ENCODE measurements at regions not wholly inside any gene's neighbourhood (a gene's known extent, or its start where the extent isn't known, plus 50 kb on each side); places are given as distances from the start of the nearest gene placed in this dataset.

DNA sequence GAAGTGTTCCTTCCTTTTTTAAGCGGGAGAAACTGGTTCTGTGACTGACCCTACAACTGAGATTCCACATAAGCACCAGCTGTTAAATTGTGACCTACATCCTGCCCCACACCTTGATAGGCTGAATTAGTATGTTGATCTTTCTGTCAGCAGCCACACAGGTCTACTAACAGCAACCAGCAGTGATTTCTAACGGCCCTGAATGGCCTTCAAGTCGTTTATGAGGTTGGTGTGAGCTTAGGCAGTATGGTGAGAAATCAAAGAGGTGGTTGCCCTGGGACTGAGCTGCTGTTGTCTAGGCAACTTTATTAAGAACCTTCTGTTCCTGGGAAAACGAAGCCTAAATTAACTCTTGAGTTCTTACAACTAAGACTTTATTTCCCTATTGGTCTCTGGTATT, 197.2 kb upstream of the FSHR start:
- no peak for TF ChIP-seq CTCF (IDR thresholded peaks at IDR 0.05; ENCODE audit: insufficient read depth, low read length)
- no peak for TF ChIP-seq POLR2AphosphoS5 (IDR thresholded peaks at IDR 0.05; ENCODE audit: low read depth)
- no peak for TF ChIP-seq SPI1 (IDR thresholded peaks at IDR 0.05; ENCODE audit: borderline replicate concordance, low read depth)
- TF ChIP-seq, protein P1, sequence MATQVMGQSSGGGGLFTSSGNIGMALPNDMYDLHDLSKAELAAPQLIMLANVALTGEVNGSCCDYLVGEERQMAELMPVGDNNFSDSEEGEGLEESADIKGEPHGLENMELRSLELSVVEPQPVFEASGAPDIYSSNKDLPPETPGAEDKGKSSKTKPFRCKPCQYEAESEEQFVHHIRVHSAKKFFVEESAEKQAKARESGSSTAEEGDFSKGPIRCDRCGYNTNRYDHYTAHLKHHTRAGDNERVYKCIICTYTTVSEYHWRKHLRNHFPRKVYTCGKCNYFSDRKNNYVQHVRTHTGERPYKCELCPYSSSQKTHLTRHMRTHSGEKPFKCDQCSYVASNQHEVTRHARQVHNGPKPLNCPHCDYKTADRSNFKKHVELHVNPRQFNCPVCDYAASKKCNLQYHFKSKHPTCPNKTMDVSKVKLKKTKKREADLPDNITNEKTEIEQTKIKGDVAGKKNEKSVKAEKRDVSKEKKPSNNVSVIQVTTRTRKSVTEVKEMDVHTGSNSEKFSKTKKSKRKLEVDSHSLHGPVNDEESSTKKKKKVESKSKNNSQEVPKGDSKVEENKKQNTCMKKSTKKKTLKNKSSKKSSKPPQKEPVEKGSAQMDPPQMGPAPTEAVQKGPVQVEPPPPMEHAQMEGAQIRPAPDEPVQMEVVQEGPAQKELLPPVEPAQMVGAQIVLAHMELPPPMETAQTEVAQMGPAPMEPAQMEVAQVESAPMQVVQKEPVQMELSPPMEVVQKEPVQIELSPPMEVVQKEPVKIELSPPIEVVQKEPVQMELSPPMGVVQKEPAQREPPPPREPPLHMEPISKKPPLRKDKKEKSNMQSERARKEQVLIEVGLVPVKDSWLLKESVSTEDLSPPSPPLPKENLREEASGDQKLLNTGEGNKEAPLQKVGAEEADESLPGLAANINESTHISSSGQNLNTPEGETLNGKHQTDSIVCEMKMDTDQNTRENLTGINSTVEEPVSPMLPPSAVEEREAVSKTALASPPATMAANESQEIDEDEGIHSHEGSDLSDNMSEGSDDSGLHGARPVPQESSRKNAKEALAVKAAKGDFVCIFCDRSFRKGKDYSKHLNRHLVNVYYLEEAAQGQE (IDR thresholded peaks at IDR 0.05; ENCODE audit: insufficient replicate concordance, low read depth), result no peak
- TF ChIP-seq GABPA (IDR thresholded peaks at IDR 0.05; ENCODE audit: low read depth), result no peak
